AG10803 (cell line): ENCODE measurements at regions not wholly inside any gene's neighbourhood (a gene's known extent, or its start where the extent isn't known, plus 50 kb on each side); places are given as distances from the start of the nearest gene placed in this dataset.

Experiments used
- DNase-seq: peaks from one replicate; pipeline ENCODE4 v3.0.0; 2010; ENCODE audit warnings: low read depth
- H3K4me3 ChIP-seq: 2 replicates; pipeline ENCODE4 v1.5.1; 2011; ENCODE audit warnings: mild to moderate bottlenecking, low read length, control low read depth
- CTCF ChIP-seq: conservative IDR thresholded peaks from 2 replicates; pipeline ENCODE4 v1.5.1; 2011; ENCODE audit warnings: mild to moderate bottlenecking, low read length, control low read depth, inconsistent platforms

- DNase-seq, result no peak
- no peak for TF ChIP-seq CTCF
Measured at GRCh38 chr2:120634533-120634932, 101.1 kb upstream of the GLI2 start.

GRCh38 chr2:120635146-120635545 is 100.5 kb upstream of the GLI2 start:
- TF ChIP-seq CTCF, result no peak
- H3K4me3 ChIP-seq, result no peak overlapping the region
- DNase-seq, result no peak

More at GRCh38 chr2:120634533-120634932, 101.1 kb upstream of the GLI2 start:
- H3K4me3 ChIP-seq, result no peak overlapping the region

- no peak for TF ChIP-seq CTCF
- H3K4me3 ChIP-seq, result no peak overlapping the region
- no peak for DNase-seq
Measured at GRCh38 chr2:120637847-120638246, 97.8 kb upstream of the GLI2 start.

GRCh38 chr2:120638450-120638849 is 97.2 kb upstream of the GLI2 start:
- DNase-seq, result no peak
- no peak for TF ChIP-seq CTCF
- no peak overlapping the region for H3K4me3 ChIP-seq

GRCh38 chr2:120641366-120641771 is 94.3 kb upstream of the GLI2 start:
- DNase-seq, result peak; percentile 50

GRCh38 chr2:120642646-120643045 is 93.0 kb upstream of the GLI2 start:
- no peak overlapping the region for H3K4me3 ChIP-seq
- no peak for DNase-seq
- TF ChIP-seq CTCF, result no peak

More at GRCh38 chr2:120641366-120641771, 94.3 kb upstream of the GLI2 start:
- H3K4me3 ChIP-seq, result no peak overlapping the region
- TF ChIP-seq CTCF, result no peak

- no peak for TF ChIP-seq CTCF
- DNase-seq, result no peak
- H3K4me3 ChIP-seq, result no peak overlapping the region
Measured at GRCh38 chr2:120646994-120647393, 88.7 kb upstream of the GLI2 start.
